WI38 (cell line): ENCODE measurements at regions not wholly inside any gene's neighbourhood (a gene's known extent, or its start where the extent isn't known, plus 50 kb on each side); places are given as distances from the start of the nearest gene placed in this dataset.

ENCODE experiments used
- H3K4me3 ChIP-seq: 2 replicates; pipeline ENCODE4 v1.5.1; 2011; ENCODE audit warnings: low read depth, mild to moderate bottlenecking, control low read depth, low read length
- CTCF ChIP-seq: IDR thresholded peaks from 2 replicates; pipeline ENCODE4 v1.5.1; 2012; ENCODE audit warnings: low read depth, mild to moderate bottlenecking, control low read depth, low read length

GRCh38 chr7:27423821-27424220 lies 181.2 kb downstream of the EVX1 start:
- H3K4me3 ChIP-seq: no peak overlapping the region
- no peak for TF ChIP-seq CTCF

GRCh38 chr7:27424231-27424630 lies 181.6 kb downstream of the EVX1 start:
- no peak for TF ChIP-seq CTCF

GRCh38 chr7:27424749-27425148 lies 182.1 kb downstream of the EVX1 start:
- no peak for TF ChIP-seq CTCF
- no peak overlapping the region for H3K4me3 ChIP-seq

More at GRCh38 chr7:27424231-27424630, 181.6 kb downstream of the EVX1 start:
- no peak overlapping the region for H3K4me3 ChIP-seq

GRCh38 chr7:27427416-27427815 lies 184.8 kb downstream of the EVX1 start:
- no peak overlapping the region for H3K4me3 ChIP-seq
- TF ChIP-seq CTCF: no peak

GRCh38 chr7:27430105-27430504 lies 187.5 kb downstream of the EVX1 start:
- no peak overlapping the region for H3K4me3 ChIP-seq
- TF ChIP-seq CTCF: no peak

- TF ChIP-seq CTCF: no peak
- no peak overlapping the region for H3K4me3 ChIP-seq
These were observed 188.9 kb downstream of the EVX1 start for GRCh38 chr7:27431465-27431864.

- no peak for TF ChIP-seq CTCF
- no peak overlapping the region for H3K4me3 ChIP-seq
These were observed 191.0 kb downstream of the EVX1 start for GRCh38 chr7:27433581-27433980.
